Right forelimb (tissue), 1 donor: ENCODE measurements at regions not wholly inside any gene's neighbourhood (a gene's known extent, or its start where the extent isn't known, plus 50 kb on each side); places are given as distances from the start of the nearest gene placed in this dataset.

Experiments
- DNase-seq: peaks from one replicate; pipeline ENCODE4 v3.0.0-alpha.2; 2018

GRCh38 chr6:147621263-147621662 is 112.8 kb downstream of the SAMD5 start:
- no peak for DNase-seq

- no peak for DNase-seq
Measured at GRCh38 chr6:147621961-147622360, 113.5 kb downstream of the SAMD5 start.

- DNase-seq = no peak
Measured at GRCh38 chr6:147624946-147625515, 116.5 kb downstream of the SAMD5 start.

GRCh38 chr6:147625946-147626345 is 117.5 kb downstream of the SAMD5 start:
- no peak for DNase-seq

DNA sequence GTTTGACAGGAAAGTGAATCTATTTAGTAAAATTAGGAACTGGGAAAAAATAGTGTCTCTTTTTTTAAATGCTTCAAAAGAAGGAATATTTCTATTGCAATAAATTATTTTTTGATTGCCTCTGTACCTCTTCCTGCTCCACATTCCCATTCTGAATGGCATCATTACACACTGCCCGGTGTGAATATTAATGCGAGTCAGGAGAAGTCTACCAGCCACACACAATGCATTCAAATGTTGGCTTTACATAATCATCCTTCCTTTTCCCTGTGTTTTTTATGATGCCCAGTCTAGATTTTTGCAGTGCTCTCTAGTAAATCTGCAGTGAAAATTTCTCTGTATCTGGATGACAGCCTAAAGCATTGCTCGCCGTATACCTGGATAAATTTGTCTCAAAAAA is 118.9 kb downstream of the SAMD5 start:
- no peak for DNase-seq

- no peak for DNase-seq
Measured at GRCh38 chr6:147633191-147633590, 124.7 kb downstream of the SAMD5 start.

GRCh38 chr6:147637620-147638195 is 129.2 kb downstream of the SAMD5 start:
- DNase-seq = no peak

GRCh38 chr6:147639279-147639678 is 130.8 kb downstream of the SAMD5 start:
- no peak for DNase-seq

GRCh38 chr6:147640606-147641005 is 132.1 kb downstream of the SAMD5 start:
- no peak for DNase-seq

GRCh38 chr6:147641511-147641910 is 133.0 kb downstream of the SAMD5 start:
- DNase-seq = no peak

DNA sequence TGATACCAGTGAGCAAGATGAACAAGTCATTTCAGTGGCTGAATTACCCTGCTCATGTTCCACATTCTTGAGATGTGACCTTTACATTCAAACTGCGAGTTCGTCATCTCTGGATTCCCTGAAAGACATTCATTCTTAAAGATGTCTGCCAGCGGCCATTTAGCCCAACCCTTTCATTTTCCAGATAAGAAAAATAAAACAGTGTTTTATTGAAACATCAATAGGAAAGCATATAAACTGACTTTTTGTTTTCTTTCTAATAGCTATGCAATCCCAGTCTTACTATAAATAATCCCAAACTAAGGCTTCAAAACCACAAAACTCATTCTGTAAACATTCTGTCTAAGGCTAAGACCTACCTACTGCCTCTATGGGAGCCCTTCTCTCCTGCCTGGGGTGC is 134.0 kb downstream of the SAMD5 start:
- no peak for DNase-seq

DNA sequence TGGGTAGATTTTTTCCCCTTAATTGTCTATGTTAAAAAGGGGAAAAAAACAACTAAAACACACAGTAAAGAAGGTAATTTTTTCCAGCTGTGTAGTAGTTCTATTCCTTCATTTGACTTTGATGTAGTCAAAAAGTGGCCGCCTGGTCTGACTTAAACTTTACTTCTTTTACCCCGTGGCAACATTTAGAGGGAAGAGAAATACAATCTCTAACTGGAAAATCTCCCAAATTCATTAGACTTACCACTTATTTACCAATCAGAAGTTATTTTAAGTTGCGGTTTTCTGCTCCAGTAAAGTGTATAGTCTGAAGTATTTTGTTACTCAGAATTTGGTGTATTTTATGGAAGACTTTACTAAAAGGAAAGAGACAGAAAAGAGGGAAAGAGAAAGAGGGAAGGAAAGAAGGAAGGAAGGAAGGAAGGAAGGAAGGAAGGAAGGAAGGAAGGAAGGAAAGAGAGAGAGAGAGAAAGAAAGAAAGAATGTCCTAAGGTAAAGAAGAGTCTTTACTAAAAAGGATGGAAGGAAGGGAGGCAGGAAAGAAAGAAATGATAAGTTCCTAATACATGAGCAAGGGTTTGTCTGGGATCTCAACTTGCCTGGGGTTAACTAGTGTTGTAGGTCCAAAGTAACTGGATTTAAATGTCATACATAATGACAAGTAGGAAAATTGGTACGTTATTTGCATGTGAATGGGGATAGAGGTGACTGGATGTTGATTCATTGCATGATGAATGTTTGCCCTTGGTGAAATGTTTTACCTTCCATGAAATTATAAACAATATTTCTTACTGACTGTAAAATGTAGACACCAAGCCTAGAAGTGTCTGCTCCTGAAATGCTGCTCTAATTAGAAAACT is 135.1 kb downstream of the SAMD5 start:
- no peak for DNase-seq

GRCh38 chr6:147648916-147649315 is 140.4 kb downstream of the SAMD5 start:
- DNase-seq = no peak

DNA sequence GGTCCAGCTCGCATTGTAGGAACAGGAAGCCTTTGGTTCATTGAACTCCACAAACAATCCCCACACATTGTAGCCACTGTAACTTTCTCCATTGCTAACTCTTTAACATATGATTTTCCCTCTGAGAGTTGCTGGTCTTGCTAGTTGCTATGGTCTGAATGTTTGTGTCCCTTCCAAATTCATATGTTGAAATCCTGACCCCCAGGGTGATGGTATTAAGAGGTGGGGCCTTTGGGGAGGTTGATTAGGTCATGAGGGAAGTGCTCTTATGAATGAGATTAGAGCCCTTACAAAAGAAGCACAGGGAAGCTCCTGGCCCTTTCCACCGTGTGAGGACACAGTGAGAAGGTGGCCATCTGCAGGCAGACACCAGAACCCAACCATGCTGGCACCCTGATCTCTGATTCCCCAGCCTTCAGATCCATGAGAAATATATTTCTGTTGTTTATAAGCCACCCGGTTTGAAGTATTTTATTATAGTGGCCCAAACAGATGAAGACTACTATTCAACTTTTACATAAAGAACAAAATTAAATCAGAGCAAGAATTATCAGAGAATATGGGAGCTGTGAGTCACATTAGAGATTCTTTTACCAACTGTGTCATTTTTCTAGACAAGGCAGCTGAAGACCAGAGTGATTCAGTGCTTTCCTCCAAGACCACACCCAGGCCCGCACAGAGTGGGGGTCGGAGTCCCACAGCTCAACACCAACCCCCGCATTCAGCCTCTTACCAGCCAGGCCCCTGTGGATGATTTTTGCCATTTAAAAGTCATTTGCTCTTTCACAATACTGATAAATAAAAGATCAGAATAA is 143.0 kb downstream of the SAMD5 start:
- DNase-seq = no peak

GRCh38 chr6:147653631-147654030 is 145.1 kb downstream of the SAMD5 start:
- no peak for DNase-seq

DNA sequence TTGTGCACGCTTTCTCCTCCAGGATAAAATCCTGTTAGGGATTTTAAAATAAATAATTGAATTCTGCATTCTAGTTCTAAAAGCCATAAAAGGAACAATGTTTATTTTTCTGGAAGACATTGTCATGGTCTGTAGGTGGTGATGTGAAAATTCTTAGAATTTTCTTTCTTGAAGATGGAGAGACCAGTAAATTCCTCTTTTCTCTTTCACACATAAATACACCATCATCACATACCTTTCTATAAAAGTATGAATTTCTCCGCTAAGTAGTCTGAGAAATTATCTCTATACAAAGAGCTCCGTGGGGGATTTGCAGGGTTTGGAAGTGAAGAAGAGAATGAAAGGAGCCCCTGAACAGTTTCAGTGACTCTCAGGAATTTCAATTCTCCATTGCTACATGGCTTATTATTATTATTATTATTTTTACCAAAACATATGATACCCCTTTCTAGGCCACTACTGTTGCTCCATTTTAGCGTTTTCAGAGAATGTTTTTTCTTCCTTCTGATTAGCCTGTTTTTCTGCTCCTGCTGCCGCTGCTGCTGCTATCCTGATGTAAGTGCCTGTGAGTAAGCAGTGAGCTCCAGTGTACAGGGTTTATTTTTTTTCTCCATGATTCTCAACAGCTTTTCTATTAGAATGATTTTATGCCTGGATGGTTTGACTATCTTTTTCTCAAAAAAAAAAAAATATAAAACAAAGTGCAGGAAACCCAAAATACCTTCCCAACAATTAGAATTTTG is 145.8 kb downstream of the SAMD5 start:
- no peak for DNase-seq

DNA sequence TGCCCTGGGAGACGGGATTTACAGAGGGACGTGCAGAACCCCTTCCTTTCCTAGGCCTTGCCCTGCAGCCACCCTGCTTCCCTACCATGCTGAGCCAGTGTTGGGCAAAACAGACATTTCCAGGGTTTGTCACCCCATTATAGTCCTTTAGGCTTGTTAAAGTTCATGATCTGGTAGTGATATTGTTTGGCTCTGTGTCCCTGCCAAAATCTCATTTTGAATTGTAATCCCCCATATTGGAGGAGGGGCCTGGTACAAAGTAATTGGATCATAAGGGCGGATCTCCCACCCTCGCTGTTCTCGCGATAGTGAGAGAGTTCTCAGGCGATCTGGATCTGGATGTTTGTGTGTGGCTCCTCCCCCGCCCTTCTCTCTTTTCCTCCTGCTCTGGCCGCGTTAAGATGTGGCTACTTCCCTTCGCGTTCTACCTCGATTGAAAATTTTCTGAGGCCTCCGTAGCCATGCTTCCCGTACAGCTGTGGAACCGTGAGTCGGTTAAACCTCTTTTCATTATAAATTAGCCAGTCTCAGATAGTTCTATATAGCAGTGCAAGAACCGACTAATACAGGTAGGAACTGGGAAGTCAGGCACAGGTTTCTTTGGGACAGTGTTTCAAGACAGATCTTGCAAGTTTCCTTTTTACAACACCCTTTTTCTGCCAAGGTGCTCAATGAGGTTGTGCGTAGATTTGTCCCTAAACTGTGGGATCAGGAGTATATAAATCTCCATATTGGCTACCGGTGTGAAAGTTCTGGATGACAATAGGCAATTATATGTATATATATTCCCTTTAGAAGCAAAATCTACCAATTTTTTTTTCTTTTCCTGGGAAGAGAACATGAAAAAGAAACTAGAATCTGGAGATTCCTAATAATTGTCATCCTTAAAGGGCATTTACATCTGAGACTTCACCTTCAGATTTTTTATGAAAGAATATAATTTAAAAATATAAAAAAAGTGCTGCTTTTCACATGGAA is 152.1 kb downstream of the SAMD5 start:
- no peak for DNase-seq

DNA sequence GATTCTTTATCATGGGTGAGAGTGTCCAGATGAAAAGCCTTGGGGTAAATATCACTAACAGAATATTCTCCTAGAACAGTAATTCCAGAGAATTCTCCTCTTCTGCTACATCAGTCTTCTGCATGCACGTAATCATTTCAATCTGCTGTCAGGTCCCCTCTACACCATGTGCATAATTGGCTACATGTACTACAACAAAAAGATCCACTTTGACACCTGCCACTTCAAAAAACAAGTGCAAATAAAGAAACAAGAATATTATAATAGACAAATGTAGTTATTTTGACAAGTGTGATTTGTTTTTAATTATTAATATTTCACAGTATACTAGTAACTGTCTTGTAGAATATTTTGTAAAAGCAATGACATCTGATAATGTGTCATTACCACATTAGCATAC is 154.2 kb downstream of the SAMD5 start:
- DNase-seq = no peak

GRCh38 chr6:147664092-147664491 is 155.6 kb downstream of the SAMD5 start:
- DNase-seq = no peak

DNA sequence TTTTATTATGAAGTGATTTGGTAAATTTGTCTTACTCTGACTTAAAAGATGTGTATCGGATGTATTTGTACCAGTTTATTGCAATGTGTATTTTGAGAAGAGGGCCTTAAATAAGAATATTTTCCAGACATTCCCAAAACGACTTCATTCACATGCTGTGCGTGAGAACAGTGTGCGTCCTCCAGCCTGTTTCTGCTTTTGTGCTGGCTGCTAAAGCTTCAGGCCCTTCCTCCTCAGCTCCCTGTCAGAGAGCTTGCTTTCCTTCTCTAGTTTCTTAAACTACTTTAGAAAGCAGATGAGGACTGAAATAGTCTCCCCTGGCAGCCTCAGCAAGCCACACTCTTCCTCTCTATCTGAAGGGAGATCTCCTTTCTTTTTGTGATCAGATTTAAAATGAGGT is 157.8 kb downstream of the SAMD5 start:
- DNase-seq = no peak

GRCh38 chr6:147667082-147667481 is 158.6 kb downstream of the SAMD5 start:
- DNase-seq = no peak
